Uterus (tissue), 3 donors: ENCODE measurements at regions not wholly inside any gene's neighbourhood (a gene's known extent, or its start where the extent isn't known, plus 50 kb on each side); places are given as distances from the start of the nearest gene placed in this dataset.

Experiments
- DNase-seq, 2 donors: peaks; one replicate each; pipeline ENCODE4 v3.0.0-alpha.2; 2019 to 2020
- H3K27ac ChIP-seq, 2 donors: fragments of 200-600 bp; sonication (generic); 1 replicate in 1 of 2; 2 replicates in 1 of 2; pipeline ENCODE4 v1.5.1; 2016 to 2018
- H3K27me3 ChIP-seq, 2 donors: fragments of 200-600 bp; sonication (generic); one replicate each; pipeline ENCODE4 v1.5.1; 2018 to 2019; ENCODE audit warnings: control low read depth in 1 of 2
- H3K36me3 ChIP-seq, 2 donors: fragments of 200-600 bp; sonication (generic); one replicate each; pipeline ENCODE4 v1.5.1; 2019; ENCODE audit warnings: control low read depth in 1 of 2
- H3K4me1 ChIP-seq, 2 donors: fragments of 200-600 bp; sonication (generic); one replicate each; pipeline ENCODE4 v1.5.1; 2018 to 2019; ENCODE audit warnings: control low read depth in 1 of 2
- H3K4me3 ChIP-seq, 2 donors: fragments of 200-600 bp; sonication (generic); 1 replicate in 1 of 2; 2 replicates in 1 of 2; pipeline ENCODE4 v1.5.1; 2018 to 2019; ENCODE audit warnings: mild to moderate bottlenecking in 1 of 2
- H3K9me3 ChIP-seq, 2 donors: fragments of 200-600 bp; sonication (generic); one replicate each; pipeline ENCODE4 v1.5.1; 2019; ENCODE audit warnings: control low read depth in 1 of 2
- CTCF ChIP-seq, 4 experiments: fragments of 200-600 bp in 2 of 4; fragments of 450-650 bp in 2 of 4; sonication (generic) in 2 of 4; IDR thresholded peaks; one replicate each; pipeline ENCODE4 v1.5.1; 2016 to 2019; ENCODE audit warnings: antibody characterized with exemption in 4 of 4, mild to moderate bottlenecking in 2 of 4, moderate library complexity in 1 of 4
- POLR2A ChIP-seq, 2 donors: fragments of 450-650 bp; IDR thresholded peaks; one replicate each; pipeline ENCODE4 v1.6.1; 2016; ENCODE audit warnings: antibody characterized with exemption in 2 of 2, mild to moderate bottlenecking in 1 of 2, moderate library complexity in 1 of 2
- intact Hi-C: fragments of 100-400 bp; cut with DNase I; formaldehyde crosslinking; loops from one replicate; pipeline ENCODE4 v1.15.1; 2023; ENCODE audit warnings: low total_unique reads
- donor health status: DM: yes; HTN: yes; CAD: no.

GRCh38 chr6:137740967-137741761 is 125.9 kb upstream of the TNFAIP3 start:
- intact Hi-C loops = no loop called here
- Histone ChIP-seq H3K27ac (no peak overlapping the region), H3K27me3 (no peaks in the 10 kb centered on the region), H3K4me1 (no peaks in the 10 kb centered on the region), H3K4me3 (no peak overlapping the region), H3K36me3 (no peaks in the 10 kb centered on the region), H3K9me3 (no peaks in the 10 kb centered on the region)
- TF ChIP-seq CTCF (IDR thresholded peaks at IDR 0.05) = no peak
- no peak for TF ChIP-seq POLR2A (IDR thresholded peaks at IDR 0.05)
- DNase-seq = no peak

- no peak for TF ChIP-seq CTCF (IDR thresholded peaks at IDR 0.05)
- no peak for TF ChIP-seq POLR2A (IDR thresholded peaks at IDR 0.05)
- no peaks in the 10 kb centered on the region for H3K4me1 ChIP-seq
- intact Hi-C loops = no loop called here
- H3K4me3 ChIP-seq = no peak overlapping the region
- no peak overlapping the region for H3K27ac ChIP-seq
- no peaks in the 10 kb centered on the region for H3K9me3 ChIP-seq
- no peaks in the 10 kb centered on the region for H3K27me3 ChIP-seq
- no peak for DNase-seq
- no peaks in the 10 kb centered on the region for H3K36me3 ChIP-seq
These were observed 123.6 kb upstream of the TNFAIP3 start for GRCh38 chr6:137743493-137743892.

DNA sequence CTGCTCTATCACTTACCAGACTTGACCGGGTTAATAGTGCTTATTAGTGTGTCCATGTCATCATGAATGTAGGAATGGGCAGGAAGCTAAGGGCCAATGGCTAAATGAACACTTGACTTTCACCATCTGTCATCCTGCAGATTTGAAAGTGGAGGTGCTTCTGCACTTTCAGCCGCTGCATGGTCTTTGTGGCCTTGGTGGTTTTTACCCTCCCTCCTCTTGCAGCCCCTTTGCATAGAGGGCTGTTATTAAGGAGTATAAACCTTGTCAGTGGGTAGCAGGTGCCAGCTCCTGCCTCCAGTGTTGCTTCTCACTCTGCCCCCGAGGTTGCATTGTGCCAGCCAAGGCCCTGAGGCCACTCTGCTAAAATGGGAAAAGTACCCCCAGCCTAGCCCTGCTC is 122.2 kb upstream of the TNFAIP3 start:
- intact Hi-C loops = no loop called here
- Histone ChIP-seq H3K4me1 (no peaks in the 10 kb centered on the region), H3K36me3 (no peaks in the 10 kb centered on the region), H3K4me3 (no peak overlapping the region), H3K27ac (no peak overlapping the region), H3K27me3 (no peaks in the 10 kb centered on the region), H3K9me3 (no peaks in the 10 kb centered on the region)
- no peak for TF ChIP-seq CTCF (IDR thresholded peaks at IDR 0.05)
- no peak for TF ChIP-seq POLR2A (IDR thresholded peaks at IDR 0.05)
- no peak for DNase-seq

DNA sequence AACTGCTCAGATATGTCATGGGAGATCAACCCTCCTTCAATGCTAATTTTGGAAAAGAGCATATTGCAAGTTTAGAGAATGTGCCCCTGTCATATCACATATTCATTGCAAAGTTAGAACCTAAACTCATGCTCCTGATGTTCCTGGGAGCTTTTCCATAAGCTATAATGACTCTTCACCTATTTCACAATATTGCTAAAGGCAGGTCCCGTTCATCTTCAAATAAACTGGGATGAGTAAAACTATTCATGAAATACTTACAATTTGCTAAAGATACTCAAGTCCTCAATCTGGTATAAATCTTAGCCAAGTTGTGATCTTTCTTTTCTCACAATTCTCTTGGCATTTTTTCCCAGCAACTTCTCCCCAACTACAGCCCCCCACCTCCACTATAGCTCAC is 121.7 kb upstream of the TNFAIP3 start:
- Histone ChIP-seq H3K9me3 (no peaks in the 10 kb centered on the region), H3K27ac (no peak overlapping the region), H3K4me3 (no peak overlapping the region), H3K36me3 (no peaks in the 10 kb centered on the region), H3K4me1 (no peaks in the 10 kb centered on the region), H3K27me3 (no peaks in the 10 kb centered on the region)
- intact Hi-C loops = no loop called here
- no peak for TF ChIP-seq CTCF (IDR thresholded peaks at IDR 0.05)
- no peak for TF ChIP-seq POLR2A (IDR thresholded peaks at IDR 0.05)
- DNase-seq = no peak

DNA sequence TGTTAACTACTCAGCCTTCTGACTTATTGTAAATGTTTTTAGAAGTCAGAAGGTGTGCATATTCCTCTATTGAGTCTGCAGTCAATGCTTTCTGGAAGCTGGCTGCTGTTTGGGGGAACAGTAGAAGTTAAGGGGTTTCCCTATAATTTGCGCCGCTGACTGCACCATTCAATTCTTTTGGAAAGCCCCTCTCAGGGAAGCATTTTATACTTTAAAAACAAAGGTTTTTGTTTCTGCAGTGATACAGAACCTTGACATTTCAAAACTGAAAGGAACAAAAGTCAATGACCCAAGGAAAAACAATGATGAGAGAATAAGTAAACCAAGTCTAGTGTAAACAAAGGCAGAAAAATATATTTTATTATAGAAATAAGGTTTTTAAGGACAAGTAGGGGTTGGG is 120.8 kb upstream of the TNFAIP3 start:
- no peaks in the 10 kb centered on the region for H3K9me3 ChIP-seq
- H3K27ac ChIP-seq = no peak overlapping the region
- H3K4me1 ChIP-seq = no peaks in the 10 kb centered on the region
- intact Hi-C loops = no loop called here
- H3K4me3 ChIP-seq = no peak overlapping the region
- TF ChIP-seq POLR2A (IDR thresholded peaks at IDR 0.05) (no peak), CTCF (IDR thresholded peaks at IDR 0.05) (no peak)
- no peak for DNase-seq
- H3K27me3 ChIP-seq = no peaks in the 10 kb centered on the region
- H3K36me3 ChIP-seq = no peaks in the 10 kb centered on the region
